ENCODE measurements at regions not wholly inside any gene's neighbourhood (a gene's known extent, or its start where the extent isn't known, plus 50 kb on each side); places are given as distances from the start of the nearest gene placed in this dataset.

- Mint-ChIP-seq H3K27me3 (ENCODE audit: unreplicated experiment) (peaks cover 2% of the 10 kb centered on the region), H3K9me3 (ENCODE audit: unreplicated experiment) (peaks cover 1% of the 10 kb centered on the region), H3K4me1 (ENCODE audit: low read depth, unreplicated experiment) (no peaks in the 10 kb centered on the region), H3K27ac (ENCODE audit: unreplicated experiment) (no peak overlapping the region), H3K4me3 (ENCODE audit: unreplicated experiment) (no peak overlapping the region), H3K36me3 (ENCODE audit: unreplicated experiment) (no peaks in the 10 kb centered on the region)
- TF ChIP-seq CTCF (IDR thresholded peaks at IDR 0.05; ENCODE audit: partially characterized antibody, unreplicated experiment) = no peak
- no peak for DNase-seq
Measured at GRCh38 chr10:24133835-24134234, 75.1 kb upstream of the KIAA1217 start.

GRCh38 chr10:24136070-24136469 lies 72.9 kb upstream of the KIAA1217 start:
- Mint-ChIP-seq H3K27ac (ENCODE audit: unreplicated experiment) (no peak overlapping the region), H3K9me3 (ENCODE audit: unreplicated experiment) (peaks cover 1% of the 10 kb centered on the region), H3K36me3 (ENCODE audit: unreplicated experiment) (no peaks in the 10 kb centered on the region), H3K27me3 (ENCODE audit: unreplicated experiment) (peaks cover 2% of the 10 kb centered on the region), H3K4me1 (ENCODE audit: low read depth, unreplicated experiment) (no peaks in the 10 kb centered on the region), H3K4me3 (ENCODE audit: unreplicated experiment) (no peak overlapping the region)
- no peak for TF ChIP-seq CTCF (IDR thresholded peaks at IDR 0.05; ENCODE audit: partially characterized antibody, unreplicated experiment)
- DNase-seq = no peak

- Mint-ChIP-seq H3K36me3 (ENCODE audit: unreplicated experiment) (no peaks in the 10 kb centered on the region), H3K27ac (ENCODE audit: unreplicated experiment) (no peak overlapping the region), H3K4me1 (ENCODE audit: low read depth, unreplicated experiment) (no peaks in the 10 kb centered on the region), H3K27me3 (ENCODE audit: unreplicated experiment) (no peaks in the 10 kb centered on the region), H3K4me3 (ENCODE audit: unreplicated experiment) (no peak overlapping the region), H3K9me3 (ENCODE audit: unreplicated experiment) (no peaks in the 10 kb centered on the region)
- DNase-seq = no peak
- no peak for TF ChIP-seq CTCF (IDR thresholded peaks at IDR 0.05; ENCODE audit: partially characterized antibody, unreplicated experiment)
Measured at GRCh38 chr10:24147321-24147720, 61.6 kb upstream of the KIAA1217 start.

GRCh38 chr10:24149640-24150039 lies 59.3 kb upstream of the KIAA1217 start:
- no peak for DNase-seq
- Mint-ChIP-seq H3K4me3 (ENCODE audit: unreplicated experiment) (no peak overlapping the region), H3K36me3 (ENCODE audit: unreplicated experiment) (no peaks in the 10 kb centered on the region), H3K9me3 (ENCODE audit: unreplicated experiment) (no peaks in the 10 kb centered on the region), H3K27ac (ENCODE audit: unreplicated experiment) (no peak overlapping the region), H3K27me3 (ENCODE audit: unreplicated experiment) (no peaks in the 10 kb centered on the region), H3K4me1 (ENCODE audit: low read depth, unreplicated experiment) (no peaks in the 10 kb centered on the region)
- no peak for TF ChIP-seq CTCF (IDR thresholded peaks at IDR 0.05; ENCODE audit: partially characterized antibody, unreplicated experiment)

- no peak overlapping the region for H3K4me3 Mint-ChIP-seq (ENCODE audit: unreplicated experiment)
- no peaks in the 10 kb centered on the region for H3K9me3 Mint-ChIP-seq (ENCODE audit: unreplicated experiment)
- no peaks in the 10 kb centered on the region for H3K4me1 Mint-ChIP-seq (ENCODE audit: low read depth, unreplicated experiment)
- no peaks in the 10 kb centered on the region for H3K27me3 Mint-ChIP-seq (ENCODE audit: unreplicated experiment)
- no peaks in the 10 kb centered on the region for H3K36me3 Mint-ChIP-seq (ENCODE audit: unreplicated experiment)
- no peak for TF ChIP-seq CTCF (IDR thresholded peaks at IDR 0.05; ENCODE audit: partially characterized antibody, unreplicated experiment)
- DNase-seq = no peak
- H3K27ac Mint-ChIP-seq (ENCODE audit: unreplicated experiment) = no peak overlapping the region
Measured at GRCh38 chr10:24150853-24151252, 58.1 kb upstream of the KIAA1217 start.
